ENCODE measurements at regions not wholly inside any gene's neighbourhood (a gene's known extent, or its start where the extent isn't known, plus 50 kb on each side); places are given as distances from the start of the nearest gene placed in this dataset.

DNA sequence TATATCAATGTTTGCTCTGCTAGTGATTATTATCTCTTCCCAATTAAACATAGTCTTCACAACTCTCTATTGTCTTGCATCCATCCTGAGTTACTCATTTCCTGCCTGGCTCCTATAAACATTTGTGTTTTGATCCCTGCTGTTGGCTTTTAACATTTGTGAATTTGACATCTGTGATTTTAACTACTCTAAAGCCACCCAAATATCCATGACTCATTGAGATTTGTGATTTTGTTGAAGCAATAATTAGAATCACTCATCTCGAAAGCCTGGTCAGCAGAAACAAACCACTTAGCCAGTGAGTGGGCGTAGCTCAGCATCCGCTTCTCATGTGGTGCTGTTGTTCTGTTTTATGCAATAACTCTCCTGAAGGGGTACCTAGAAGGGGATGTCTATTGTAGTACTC lies 174.3 kb upstream of the ZBTB20 start:
- intact Hi-C loops (cut with DNase I), result no loop called here
- no peak for ATAC-seq
- no peak for DNase-seq (ENCODE audit: low spot score)

- DNase-seq (ENCODE audit: low spot score), result no peak
- ATAC-seq, result no peak
- intact Hi-C loops (cut with DNase I), result no loop called here
Observed at GRCh38 chr3:115322901-115323300, 175.8 kb upstream of the ZBTB20 start.

DNA sequence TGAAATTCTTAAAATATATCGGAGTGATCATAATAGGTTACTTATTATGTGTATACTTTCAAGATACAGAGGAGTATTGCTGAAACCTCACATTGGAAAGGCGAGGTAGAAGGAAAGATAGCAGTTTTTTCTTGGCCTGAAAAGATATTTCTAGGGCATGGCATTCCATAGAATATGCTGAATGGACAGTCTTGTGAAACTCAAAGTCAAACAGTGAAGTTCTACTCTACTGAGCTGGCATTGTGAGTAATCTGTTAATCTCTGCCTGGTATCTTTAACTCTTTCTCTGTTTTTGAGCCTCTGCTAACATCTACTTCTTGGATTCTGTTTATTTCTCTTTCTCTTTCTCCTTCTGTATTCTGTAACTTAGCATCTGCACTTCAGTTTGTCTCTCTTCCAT lies 176.3 kb upstream of the ZBTB20 start:
- DNase-seq (ENCODE audit: low spot score), result no peak
- intact Hi-C loops (cut with DNase I), result no loop called here
- no peak for ATAC-seq

DNA sequence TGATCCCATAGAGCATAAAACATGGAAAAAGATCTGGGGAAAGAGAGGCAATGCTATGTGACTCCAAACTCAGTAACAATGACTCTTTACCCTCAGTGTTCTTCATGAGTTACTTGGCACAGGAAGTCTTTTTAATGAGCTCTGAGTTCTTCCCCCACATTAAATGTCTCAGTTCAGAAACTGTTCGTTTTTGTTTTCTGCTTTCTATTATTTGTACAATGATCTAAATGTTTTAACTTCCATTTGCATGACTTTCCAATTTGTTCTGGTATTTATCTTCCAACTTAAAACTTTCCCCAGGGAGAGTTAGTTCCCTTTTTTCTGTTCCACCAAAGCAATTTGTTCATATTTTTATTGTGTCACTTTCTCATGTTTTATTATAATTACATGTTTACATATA lies 177.0 kb upstream of the ZBTB20 start:
- intact Hi-C loops (cut with DNase I), result no loop called here
- DNase-seq (ENCODE audit: low spot score) (no peak), ATAC-seq (no peak)

DNA sequence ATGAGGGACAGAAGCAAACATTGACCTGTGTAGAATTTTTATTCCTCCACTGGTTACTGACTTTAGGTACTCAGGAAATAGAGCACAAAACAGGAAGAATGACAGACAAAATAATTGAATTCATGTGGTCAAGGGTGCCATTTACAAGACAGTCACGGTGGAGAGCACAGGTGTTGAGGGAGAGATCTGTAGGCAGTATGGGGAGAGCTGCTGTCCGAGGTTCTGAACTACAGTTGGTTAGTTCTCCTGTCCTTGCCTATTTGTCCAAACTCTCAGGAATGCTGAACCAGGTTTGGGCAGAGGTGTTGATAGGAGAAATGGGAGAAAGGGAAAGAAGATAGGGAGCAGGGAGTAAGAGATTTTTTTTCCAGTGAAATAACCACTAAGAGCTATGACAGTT lies 178.5 kb upstream of the ZBTB20 start:
- intact Hi-C loops (cut with DNase I), result no loop called here
- no peak for DNase-seq (ENCODE audit: low spot score)
- no peak for ATAC-seq

GRCh38 chr3:115330430-115330829 lies 183.3 kb upstream of the ZBTB20 start:
- intact Hi-C loops (cut with DNase I), result no loop called here
- no peak for ATAC-seq
- no peak for DNase-seq (ENCODE audit: low spot score)

GRCh38 chr3:115332998-115333397 lies 185.9 kb upstream of the ZBTB20 start:
- no peak for DNase-seq (ENCODE audit: low spot score)
- intact Hi-C loops (cut with DNase I), result no loop called here
- no peak for ATAC-seq

- ATAC-seq (no peak), DNase-seq (ENCODE audit: low spot score) (no peak)
- intact Hi-C loops (cut with DNase I), result no loop called here
Observed at GRCh38 chr3:115336836-115337235, 189.7 kb upstream of the ZBTB20 start.

DNA sequence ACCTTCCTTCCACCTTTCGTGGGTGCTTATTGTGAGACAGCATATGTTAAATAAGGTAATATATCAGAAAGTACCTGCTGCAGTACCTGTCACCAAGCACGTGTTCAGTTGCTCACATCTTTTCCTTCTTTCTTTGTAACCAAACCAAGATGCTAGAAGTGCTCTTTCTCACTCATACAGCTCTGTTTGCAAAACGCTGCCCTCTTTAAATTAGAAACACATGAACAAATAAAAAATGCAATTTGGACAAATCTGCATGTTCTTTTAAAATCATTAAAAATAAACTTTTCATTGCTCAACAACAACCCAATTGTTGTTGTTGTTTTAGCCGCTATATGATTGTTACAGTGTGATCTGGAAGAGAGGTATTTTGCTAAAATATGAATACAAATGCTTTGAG lies 193.5 kb upstream of the ZBTB20 start:
- ATAC-seq, result no peak
- no peak for DNase-seq (ENCODE audit: low spot score)
- intact Hi-C loops (cut with DNase I), result no loop called here

DNA sequence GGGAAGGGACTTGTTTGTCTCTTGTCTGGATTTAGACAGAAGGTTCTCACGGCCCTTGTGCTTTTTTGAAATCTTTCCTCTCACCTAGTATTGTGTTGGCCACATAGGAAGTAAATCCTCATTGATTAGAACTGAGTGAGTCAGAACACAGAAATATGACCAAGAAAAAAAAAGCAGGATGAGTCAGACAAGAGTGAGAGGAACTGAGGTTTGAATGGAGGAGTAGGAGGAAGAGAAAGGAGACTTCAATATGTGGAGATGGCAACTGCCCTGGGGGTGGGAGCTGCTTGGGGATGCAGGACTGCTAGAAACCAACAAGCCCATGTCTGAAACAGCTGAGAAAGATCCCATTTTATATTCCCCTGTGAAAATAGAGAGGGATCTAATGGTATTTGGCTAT lies 194.1 kb upstream of the ZBTB20 start:
- intact Hi-C loops (cut with DNase I), result no loop called here
- ATAC-seq (no peak), DNase-seq (ENCODE audit: low spot score) (no peak)

DNA sequence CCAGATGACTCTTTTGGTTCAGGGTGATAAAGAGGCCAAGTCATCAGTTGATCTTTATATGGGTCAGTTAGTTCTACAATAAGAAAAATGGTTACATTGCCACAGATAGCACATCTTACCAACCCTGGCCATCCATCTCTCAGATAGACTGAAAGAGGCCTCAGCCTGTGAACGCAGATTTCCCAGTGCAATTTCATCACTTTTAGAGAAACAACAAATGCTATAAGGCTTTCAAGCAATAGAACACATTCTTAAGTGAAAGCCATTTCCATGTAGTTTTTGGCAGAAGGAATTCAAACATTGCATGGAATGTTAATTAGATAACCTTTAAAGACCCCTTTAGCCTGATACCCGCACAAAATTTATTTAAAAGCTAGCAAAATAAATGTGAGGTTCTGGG lies 200.6 kb upstream of the ZBTB20 start:
- intact Hi-C loops (cut with DNase I), result no loop called here
- no peak for ATAC-seq

GRCh38 chr3:115348412-115348811 lies 201.3 kb upstream of the ZBTB20 start:
- ATAC-seq (no peak), DNase-seq (ENCODE audit: low spot score) (no peak)
- intact Hi-C loops (cut with DNase I), result no loop called here

More for the DNA sequence above, 200.6 kb upstream of the ZBTB20 start:
- no peak for DNase-seq (ENCODE audit: low spot score)

DNA sequence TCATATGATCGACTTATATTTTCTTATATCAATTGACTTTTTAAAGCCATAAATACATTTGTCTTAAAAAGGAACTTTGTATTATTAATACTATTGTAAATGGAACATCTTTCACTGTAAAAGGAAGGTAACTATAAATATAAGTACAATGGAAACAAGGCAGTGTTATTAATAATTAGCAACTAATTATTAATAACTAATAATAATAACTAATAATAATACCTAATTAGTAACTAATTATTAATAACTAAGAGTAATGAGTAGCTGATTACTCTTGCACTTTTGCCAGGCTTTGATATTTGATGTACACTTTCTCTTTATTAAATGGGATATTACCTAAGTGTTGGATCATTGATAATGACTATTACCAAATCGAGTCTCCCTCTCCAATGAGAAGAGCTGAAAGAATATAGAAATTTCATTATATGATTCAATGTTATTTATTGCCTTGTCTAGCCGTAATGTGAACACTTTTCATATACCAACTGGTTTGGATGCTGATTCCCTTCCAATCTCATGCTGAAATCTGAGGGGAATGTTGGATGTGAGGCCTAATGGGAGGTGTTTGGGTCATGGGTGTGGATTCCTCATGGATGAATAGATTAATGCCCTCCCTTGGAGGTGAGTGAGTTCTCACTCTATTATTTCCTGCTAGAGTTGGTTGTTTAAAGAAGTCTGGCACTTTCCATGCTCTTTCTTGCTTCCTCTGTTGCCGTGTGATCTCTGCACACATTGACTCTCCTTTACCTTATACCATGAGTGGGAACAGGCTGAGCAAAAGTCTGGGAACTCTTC lies 202.1 kb upstream of the ZBTB20 start:
- intact Hi-C loops (cut with DNase I), result no loop called here
- ATAC-seq, result no peak
- DNase-seq (ENCODE audit: low spot score), result no peak

GRCh38 chr3:115350606-115351005 lies 203.5 kb upstream of the ZBTB20 start:
- intact Hi-C loops (cut with DNase I), result no loop called here
- ATAC-seq, result no peak
- no peak for DNase-seq (ENCODE audit: low spot score)

GRCh38 chr3:115351193-115351592 lies 204.1 kb upstream of the ZBTB20 start:
- DNase-seq (ENCODE audit: low spot score) (no peak), ATAC-seq (no peak)
- intact Hi-C loops (cut with DNase I), result no loop called here

DNA sequence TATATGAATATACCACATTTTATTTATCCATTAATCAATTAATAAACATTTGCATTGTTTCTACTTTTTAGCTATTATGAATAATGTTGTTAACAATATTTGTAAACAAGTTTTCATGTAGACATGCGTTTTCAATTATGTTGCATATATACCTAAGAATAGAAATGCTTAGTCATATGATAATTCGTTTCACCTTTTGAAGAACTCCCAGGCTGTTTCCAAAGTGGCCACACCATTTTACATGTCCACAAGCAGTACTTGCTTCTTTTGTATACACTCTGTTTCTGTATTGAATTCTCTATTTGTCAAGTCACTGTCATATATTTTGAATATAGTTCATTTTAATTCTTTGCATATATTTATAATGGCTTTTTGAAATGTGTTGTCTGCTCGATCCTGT lies 206.9 kb upstream of the ZBTB20 start:
- DNase-seq (ENCODE audit: low spot score) (no peak), ATAC-seq (no peak)
- intact Hi-C loops (cut with DNase I), result no loop called here

DNA sequence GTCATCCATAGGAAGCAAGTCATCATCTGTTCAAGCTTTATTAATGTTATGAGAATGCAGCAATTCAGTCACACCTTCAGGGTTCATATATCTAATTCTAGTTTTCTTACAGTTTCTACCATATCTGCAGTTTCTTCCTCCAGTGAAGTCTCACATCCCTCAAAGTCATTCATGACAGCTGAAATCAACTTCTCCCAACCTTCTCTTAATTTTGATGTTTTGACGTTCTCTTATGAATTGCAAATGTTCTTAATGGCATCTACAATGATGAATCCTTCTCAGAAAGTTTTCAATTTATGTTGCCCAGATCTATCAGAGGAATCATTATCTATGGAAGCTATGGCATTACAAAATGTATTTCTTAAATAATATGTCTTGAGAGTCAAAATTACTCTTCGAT lies 210.4 kb upstream of the ZBTB20 start:
- ATAC-seq (no peak), DNase-seq (ENCODE audit: low spot score) (no peak)
- intact Hi-C loops (cut with DNase I), result no loop called here

DNA sequence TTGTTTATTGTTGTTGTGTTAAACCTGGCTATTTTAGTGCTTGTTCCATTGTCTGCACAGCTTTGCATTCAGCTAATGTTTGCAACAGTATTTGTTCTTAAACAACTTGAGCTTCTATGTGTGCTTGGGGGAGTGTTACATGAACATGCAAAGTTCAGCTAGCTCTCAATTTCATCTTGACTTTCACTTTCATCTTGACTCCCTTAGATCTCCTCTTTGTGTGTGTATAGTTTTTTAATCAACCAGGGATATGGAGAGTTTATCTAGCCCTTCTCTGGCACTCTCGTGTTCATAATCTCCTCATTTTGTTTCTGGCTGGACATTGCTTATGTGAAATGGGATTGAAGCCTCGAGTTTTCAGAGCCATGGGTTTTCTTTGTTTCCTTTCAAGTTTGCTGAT lies 212.4 kb upstream of the ZBTB20 start:
- intact Hi-C loops (cut with DNase I), result no loop called here
- no peak for DNase-seq (ENCODE audit: low spot score)
- ATAC-seq, result no peak

DNA sequence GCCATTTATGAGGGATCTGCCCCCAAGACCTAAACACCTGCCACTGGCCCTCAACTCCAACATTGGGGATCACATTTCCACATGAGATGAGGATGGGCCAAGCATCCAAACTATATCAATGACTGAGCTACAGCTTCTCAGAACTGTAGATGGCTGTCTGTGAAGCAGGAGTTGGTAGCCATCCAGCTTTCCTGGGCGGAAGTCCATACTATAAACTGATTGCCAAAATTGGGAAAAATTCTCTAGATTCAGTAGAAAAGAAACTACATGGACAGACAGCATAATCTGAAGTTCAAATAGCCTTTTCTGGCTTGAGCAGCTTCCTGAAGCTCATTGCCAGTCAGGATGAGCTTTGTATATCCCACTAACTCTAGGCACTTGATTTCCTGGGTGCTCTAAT lies 214.7 kb upstream of the ZBTB20 start:
- intact Hi-C loops (cut with DNase I), result no loop called here
- DNase-seq (ENCODE audit: low spot score), result no peak
- no peak for ATAC-seq

GRCh38 chr3:115363071-115363470 lies 216.0 kb upstream of the ZBTB20 start:
- DNase-seq (ENCODE audit: low spot score) (no peak), ATAC-seq (no peak)
- intact Hi-C loops (cut with DNase I), result no loop called here

- ATAC-seq (no peak), DNase-seq (ENCODE audit: low spot score) (no peak)
- intact Hi-C loops (cut with DNase I), result no loop called here
Observed at GRCh38 chr3:115369021-115369420, 221.9 kb upstream of the ZBTB20 start.

All from sciatic nerve (tissue), 2 donors.